ENCODE measurements at regions not wholly inside any gene's neighbourhood (a gene's known extent, or its start where the extent isn't known, plus 50 kb on each side); places are given as distances from the start of the nearest gene placed in this dataset.

GRCh38 chr6:94668876-94669275 lies 908.5 kb upstream of the MANEA start:
- TF ChIP-seq CTCF (IDR thresholded peaks at IDR 0.05; ENCODE audit: insufficient read depth, low read depth, low read length, missing control alignments): no peak
- no peak for DNase-seq (ENCODE audit: low read depth)
- no peak overlapping the region for H3K4me3 ChIP-seq (ENCODE audit: low read depth, low read length)

DNA sequence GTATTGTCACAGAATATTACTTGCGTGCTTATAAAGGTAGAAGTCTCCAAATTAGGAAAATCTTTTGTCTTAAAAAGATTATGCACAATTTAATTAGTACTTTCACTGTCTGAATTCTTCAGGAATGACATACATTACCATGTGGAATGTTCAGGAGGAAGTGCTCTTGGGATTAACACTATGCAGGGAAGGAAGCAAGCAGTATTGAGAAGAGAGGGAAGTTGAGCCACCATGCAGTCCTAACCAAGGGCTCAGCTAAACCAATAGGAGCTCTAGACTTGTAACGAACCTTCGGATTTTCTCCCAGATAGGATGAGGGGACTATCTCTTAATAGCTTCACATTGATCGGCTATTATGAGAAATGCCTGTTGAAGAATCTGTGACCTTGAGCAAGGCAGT lies 918.4 kb upstream of the MANEA start:
- no peak overlapping the region for H3K4me3 ChIP-seq (ENCODE audit: low read depth, low read length)
- no peak for TF ChIP-seq CTCF (IDR thresholded peaks at IDR 0.05; ENCODE audit: insufficient read depth, low read depth, low read length, missing control alignments)
- DNase-seq (ENCODE audit: low read depth): no peak

GRCh38 chr6:94651239-94651638 lies 926.1 kb upstream of the MANEA start:
- DNase-seq (ENCODE audit: low read depth): no peak

DNA sequence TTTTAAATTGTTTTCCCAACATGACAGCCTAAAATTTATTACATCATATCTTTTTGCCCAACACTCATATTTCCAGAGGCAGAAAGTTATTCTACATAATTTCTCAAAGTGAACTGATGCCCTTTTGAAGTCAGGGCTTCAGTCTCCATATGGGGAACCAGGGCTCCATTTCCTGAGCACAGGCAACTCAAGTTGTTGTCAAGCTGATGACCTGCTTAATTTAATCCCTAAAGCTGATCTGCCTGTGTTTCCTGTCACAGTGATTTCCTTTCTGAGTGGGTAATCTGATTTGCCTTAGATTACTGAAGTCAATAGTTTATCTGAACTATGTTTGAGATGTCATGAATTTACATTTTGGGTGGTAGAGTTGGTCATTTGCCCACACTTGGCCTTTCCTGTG lies 932.1 kb upstream of the MANEA start:
- no peak for DNase-seq (ENCODE audit: low read depth)
- no peak overlapping the region for H3K4me3 ChIP-seq (ENCODE audit: low read depth, low read length)
- no peak for TF ChIP-seq CTCF (IDR thresholded peaks at IDR 0.05; ENCODE audit: insufficient read depth, low read depth, low read length, missing control alignments)

More at GRCh38 chr6:94651239-94651638, 926.1 kb upstream of the MANEA start:
- no peak for TF ChIP-seq CTCF (IDR thresholded peaks at IDR 0.05; ENCODE audit: insufficient read depth, low read depth, low read length, missing control alignments)
- no peak overlapping the region for H3K4me3 ChIP-seq (ENCODE audit: low read depth, low read length)

DNA sequence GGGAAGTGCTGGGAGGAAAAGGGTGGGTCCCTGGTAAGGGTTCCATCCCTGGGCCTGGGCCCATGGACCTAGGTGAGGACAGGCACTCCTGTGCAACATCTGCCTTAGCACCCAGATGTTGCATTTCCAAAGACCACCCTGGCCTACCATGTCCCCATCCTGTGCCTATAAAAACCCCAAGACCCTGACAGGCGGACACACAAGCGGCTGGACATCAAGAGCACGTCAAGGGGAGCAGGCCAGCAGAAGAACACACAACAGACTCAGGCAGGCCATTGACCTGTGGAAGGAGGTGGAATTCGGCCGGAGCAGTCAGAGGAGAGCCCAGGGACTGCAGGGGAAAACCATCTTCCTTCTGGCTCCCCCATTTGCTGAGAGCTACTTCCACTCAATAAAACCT lies 937.8 kb upstream of the MANEA start:
- DNase-seq (ENCODE audit: low read depth): no peak
- H3K4me3 ChIP-seq (ENCODE audit: low read depth, low read length): no peak overlapping the region
- TF ChIP-seq CTCF (IDR thresholded peaks at IDR 0.05; ENCODE audit: insufficient read depth, low read depth, low read length, missing control alignments): no peak

- TF ChIP-seq CTCF (IDR thresholded peaks at IDR 0.05; ENCODE audit: insufficient read depth, low read depth, low read length, missing control alignments): no peak
- H3K4me3 ChIP-seq (ENCODE audit: low read depth, low read length): no peak overlapping the region
- no peak for DNase-seq (ENCODE audit: low read depth)
Measured at GRCh38 chr6:94636780-94637385, 940.5 kb upstream of the MANEA start.

- no peak for DNase-seq (ENCODE audit: low read depth)
- no peak for TF ChIP-seq CTCF (IDR thresholded peaks at IDR 0.05; ENCODE audit: insufficient read depth, low read depth, low read length, missing control alignments)
- H3K4me3 ChIP-seq (ENCODE audit: low read depth, low read length): no peak overlapping the region
Measured at GRCh38 chr6:94623586-94623985, 953.7 kb upstream of the MANEA start.
